ENCODE measurements at regions not wholly inside any gene's neighbourhood (a gene's known extent, or its start where the extent isn't known, plus 50 kb on each side); places are given as distances from the start of the nearest gene placed in this dataset.

- TF ChIP-seq CTCF (IDR thresholded peaks at IDR 0.05) (no peak), POLR2A (IDR thresholded peaks at IDR 0.05; ENCODE audit: low read depth) (no peak), EP300 (IDR thresholded peaks at IDR 0.05) (no peak), POLR2AphosphoS5 (IDR thresholded peaks at IDR 0.05) (no peak)
These were observed 497.8 kb downstream of the TTLL7 start for GRCh38 chr1:83500987-83501591.
